ENCODE measurements at regions not wholly inside any gene's neighbourhood (a gene's known extent, or its start where the extent isn't known, plus 50 kb on each side); places are given as distances from the start of the nearest gene placed in this dataset.
"Not testable (repeated sequence)": the region's sequence is repeated elsewhere in the genome, so short reads cannot be mapped to it uniquely, and the experiment has no call there.

DNA sequence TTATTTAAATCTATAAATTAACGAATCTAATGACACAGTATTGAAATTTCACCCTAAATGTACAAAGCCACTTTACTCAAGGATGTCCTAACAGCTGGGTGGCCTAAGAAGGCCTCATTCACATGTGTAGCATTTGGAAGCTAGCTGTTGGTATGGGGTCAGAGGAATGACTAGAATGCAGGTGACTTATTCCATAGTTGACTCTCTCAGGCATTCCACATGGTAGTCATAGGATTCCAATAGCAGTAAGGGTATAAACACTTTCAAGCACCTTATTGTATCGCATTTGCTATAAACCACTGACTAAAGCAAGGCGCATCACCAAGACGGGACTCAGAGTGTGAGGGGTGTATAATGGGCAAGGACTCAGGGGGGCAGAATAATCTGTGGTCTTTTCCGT lies 294.8 kb upstream of the EPHA3 start:
- no peak for DNase-seq

GRCh38 chr3:88816445-88816844 lies 291.0 kb upstream of the EPHA3 start:
- no peak for DNase-seq

DNA sequence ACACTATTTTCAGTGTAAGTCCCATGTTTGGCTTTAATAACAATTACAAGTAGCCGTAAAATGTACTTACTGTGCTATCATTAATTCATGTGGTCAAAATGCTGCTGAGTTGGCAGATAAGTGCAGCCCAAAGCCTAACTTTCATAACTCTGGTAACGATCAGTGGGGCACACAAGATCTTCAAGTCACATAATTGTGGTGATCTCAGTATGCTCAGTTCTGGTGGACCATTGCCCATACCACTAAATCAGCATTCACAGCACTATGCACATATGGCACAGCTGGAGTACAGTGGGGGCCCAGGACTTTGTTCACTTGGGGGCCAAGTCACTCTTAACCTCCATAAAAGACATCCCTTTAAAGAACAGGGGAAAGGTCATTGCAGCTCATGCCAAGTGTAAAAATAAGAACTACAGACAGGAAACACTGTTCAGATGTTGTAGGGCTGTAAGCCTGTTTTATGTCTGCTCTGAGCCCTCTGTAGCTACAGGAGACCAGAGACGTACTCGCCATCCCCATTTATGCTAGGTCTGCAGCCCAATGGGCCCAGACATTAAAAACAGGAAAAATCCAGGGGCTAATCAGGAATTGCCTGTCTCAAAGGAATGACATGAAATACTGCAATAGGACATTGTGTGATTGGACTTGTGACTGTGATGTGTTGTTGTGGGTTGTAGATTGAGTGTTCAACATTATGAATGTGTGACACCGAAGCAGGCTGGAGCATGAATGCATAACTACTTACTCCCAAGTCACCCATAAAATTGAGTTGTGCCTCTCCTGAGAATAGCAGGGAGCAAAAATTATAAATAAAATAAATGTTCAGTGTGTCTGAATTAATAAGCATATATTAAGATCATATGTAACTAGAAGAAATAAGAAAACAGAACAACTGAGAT lies 282.5 kb upstream of the EPHA3 start:
- no peak for DNase-seq

DNA sequence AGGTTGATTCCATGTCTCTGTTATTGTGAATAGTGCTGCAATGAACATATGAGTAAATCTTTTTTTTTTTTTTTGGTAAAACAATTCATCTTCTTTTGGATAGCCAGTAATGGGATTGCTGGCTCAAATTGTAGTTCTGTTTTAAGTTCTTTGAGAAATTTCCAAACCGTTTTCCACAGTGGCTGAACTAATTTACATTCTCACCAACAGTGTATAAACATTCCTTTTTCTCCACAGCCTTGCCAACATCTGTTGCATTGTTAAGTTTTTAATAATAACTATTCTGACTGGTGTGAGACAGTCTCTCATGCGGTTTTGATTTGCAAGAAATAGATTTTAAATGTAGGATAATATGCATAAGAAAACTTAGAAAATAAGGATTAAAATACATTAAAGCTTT lies 279.0 kb upstream of the EPHA3 start:
- no peak for DNase-seq

DNA sequence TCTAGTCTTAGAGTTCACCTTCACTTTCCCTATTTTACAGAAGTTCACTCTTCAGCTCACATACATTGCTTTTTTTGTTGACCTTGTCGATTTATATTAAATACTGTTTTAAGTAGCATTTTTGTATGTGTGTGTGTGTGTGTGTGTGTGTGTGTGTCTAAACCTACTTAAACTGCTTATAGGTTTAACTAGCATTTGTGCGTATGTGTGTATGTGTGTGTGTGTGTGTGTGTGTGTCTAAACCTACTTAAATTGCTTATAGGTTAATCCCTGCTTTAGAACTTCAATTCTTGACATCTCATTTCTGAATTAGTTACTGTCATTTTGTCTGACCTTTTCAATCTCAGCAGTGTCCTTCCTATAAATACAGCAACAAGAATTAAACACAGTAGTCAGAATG lies 254.8 kb upstream of the EPHA3 start:
- peak; percentile 84 for DNase-seq

DNA sequence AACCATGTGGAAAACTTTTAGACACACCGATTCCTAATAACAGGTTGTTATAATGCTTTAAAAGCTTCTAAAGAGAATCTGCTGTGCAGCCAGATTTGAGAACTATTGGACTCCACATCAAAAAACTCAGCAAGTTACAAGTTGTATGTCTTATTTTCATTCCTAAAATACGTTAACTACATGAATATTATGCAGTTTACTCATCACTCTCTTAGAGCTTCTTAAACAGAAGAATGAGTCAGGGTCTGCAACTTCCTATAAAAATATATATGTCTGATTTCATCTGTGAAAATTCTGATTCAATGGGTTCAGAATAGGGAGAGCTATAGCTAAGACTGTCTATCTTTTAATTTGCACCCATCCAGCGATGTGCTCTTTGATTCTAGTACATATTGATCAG lies 244.2 kb upstream of the EPHA3 start:
- no peak for DNase-seq

GRCh38 chr3:88876724-88877123 lies 230.7 kb upstream of the EPHA3 start:
- no peak for DNase-seq

GRCh38 chr3:88879905-88880304 lies 227.5 kb upstream of the EPHA3 start:
- DNase-seq, result no peak

- DNase-seq, result no peak
Observed at GRCh38 chr3:88882121-88882520, 225.3 kb upstream of the EPHA3 start.

- not testable (repeated sequence) for DNase-seq
Observed at GRCh38 chr3:88886624-88887023, 220.8 kb upstream of the EPHA3 start.

DNA sequence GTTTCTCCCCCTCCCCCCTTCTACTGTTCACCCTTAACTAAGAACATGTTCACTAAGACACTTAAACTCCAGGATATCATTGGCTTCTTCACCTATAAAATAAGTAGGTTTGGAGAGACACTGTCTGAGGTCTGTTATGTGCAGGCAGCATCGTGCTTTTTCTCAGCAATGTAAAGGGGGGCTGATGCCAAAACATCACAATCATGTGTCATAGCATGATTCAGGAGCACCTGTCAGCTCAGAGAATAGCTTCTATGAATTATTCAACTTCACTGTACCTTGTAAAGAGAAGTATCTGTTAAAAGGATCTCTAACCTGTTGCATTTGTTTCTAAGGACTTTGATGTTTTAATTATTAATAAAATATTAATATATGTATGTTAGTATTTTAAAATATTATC lies 211.4 kb upstream of the EPHA3 start:
- peak; percentile 0 for DNase-seq

- peak; percentile 54 for DNase-seq
Observed at GRCh38 chr3:88912294-88912877, 195.0 kb upstream of the EPHA3 start.

GRCh38 chr3:88918841-88919240 lies 188.6 kb upstream of the EPHA3 start:
- no peak for DNase-seq

DNA sequence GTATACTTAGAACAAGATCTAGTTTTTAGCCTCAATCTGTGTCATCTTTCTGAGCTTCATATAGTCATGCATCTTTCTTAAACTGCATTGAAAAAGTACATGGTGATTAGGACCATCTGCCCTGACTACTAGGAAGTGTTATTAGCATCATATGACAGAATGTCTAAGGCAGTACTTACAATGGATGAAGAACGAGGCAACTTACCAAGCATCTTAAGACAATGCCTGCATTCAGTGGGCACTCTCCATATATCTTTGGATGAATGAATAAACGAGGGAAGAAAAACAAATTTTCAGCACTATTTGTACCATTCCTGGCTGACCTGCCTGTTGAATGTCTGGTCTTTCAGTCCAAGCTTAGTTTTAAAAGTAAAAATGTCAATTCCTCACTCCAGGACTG lies 185.4 kb upstream of the EPHA3 start:
- DNase-seq, result peak; percentile 3

GRCh38 chr3:88926221-88926620 lies 181.2 kb upstream of the EPHA3 start:
- DNase-seq, result no peak

DNA sequence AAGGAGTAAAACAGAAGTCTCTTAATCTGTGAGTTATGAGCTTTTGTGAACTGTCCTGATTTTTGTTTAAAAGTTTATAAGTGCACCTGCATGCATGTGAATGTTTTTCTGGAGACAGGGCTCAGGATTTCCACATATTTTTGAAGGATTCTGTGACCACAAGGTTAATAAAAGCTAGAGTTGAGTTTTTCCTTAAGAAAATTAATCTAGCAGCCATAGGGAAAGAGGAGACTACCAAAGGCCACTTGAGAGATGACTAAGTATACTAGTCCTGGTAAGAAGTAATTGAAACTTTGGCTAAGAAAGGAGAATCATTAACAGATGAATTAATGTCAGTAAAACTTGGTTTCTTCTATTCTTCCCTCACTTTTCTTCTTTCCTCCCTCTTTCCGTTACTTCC lies 176.8 kb upstream of the EPHA3 start:
- DNase-seq, result no peak

- peak; percentile 89 for DNase-seq
Observed at GRCh38 chr3:88936831-88937230, 170.6 kb upstream of the EPHA3 start.

DNA sequence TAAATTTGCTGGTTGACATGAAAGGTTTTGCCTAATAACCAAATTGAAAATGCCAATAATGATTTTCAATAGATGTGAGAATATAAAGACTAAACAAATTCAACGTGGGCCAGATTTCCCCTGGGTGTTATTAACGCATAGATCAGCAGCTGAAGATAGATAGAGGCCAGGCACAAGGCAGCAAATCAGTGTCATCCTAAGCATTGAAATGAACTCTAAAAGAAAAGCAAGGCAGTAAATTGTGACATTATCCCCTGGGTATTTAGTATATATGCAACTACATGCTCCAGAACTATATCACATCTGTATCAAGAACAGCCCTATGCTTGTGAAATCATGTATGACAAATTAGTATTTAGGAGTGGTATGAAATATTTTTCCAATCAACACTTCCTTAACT lies 167.1 kb upstream of the EPHA3 start:
- DNase-seq, result no peak

DNA sequence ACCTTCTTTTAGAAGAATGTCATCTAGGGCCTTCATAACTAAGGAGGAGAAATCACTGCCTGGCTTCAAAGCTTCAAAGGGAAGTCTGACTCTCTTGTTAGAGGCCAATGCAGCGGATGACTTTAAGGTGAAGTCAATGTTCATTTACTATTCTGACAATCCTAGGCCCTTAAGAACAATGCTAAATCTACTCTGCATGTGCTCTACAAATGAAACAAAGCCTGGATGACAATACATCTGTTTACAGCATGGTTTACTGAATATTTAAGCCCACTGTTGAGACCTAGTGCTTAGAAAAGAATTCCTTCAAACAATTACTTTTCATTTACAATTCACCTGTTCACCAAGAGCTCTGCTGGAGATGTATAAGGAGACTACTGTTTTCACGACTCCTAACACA lies 160.4 kb upstream of the EPHA3 start:
- no peak for DNase-seq

DNA sequence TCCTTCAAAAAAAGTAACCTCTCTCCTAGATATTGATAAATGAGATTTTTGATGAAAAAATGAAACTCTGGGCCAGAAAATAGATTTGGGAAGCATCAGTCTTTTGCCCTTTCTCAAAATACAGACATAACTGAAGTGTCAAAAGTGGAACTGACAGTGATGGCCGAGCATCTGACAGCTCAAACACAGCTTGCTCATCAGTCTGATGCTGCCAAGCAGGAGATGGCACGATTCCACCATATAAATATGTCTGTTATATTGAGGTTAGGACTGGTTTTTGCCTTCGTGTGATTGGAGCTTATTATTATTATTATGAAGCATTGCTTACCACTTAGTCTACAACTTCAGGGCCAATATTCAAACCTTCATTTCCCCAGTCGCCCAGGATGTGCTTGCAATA lies 152.6 kb upstream of the EPHA3 start:
- no peak for DNase-seq

- DNase-seq, result peak; percentile 8
Observed at GRCh38 chr3:88955274-88955673, 152.1 kb upstream of the EPHA3 start.

GRCh38 chr3:88957711-88958439 lies 149.5 kb upstream of the EPHA3 start:
- no peak for DNase-seq

DNA sequence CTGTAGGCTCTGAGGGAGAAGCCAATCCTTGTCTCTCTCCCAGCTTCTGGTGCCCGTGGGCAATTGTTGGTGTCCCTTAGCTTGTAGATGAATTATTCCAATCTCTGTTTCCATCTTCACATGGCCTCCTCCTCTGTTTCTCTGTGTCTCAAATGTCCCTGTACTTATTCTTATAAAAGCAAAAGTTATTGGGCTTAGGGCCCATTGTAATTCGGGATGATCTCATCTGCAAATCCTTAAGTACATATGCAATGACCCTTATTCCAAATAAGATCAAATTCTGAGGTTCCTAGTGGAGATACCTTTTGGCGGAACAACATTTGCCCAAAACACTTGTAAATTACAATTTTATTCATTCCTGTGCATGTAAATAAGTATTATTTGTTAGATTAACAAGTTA lies 147.4 kb upstream of the EPHA3 start:
- DNase-seq, result no peak

DNA sequence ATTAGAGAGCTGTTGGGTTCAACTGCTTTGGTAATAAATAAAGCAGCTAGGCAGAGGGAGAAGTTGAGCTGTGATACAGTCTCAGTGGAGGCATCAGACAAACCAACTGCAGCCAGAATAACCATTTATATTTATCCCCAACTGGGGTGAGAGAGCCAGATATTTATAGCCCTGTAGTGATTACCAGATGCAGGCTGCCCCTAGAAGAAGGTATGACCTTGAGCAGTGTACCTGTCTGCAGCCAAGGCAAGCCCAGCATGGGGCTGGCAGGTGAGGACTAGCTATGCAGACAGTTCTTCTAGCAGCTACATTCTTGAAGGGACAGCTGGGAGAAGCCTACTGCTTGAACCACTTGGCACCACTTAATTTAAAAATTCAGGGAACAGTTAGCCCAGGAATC lies 144.4 kb upstream of the EPHA3 start:
- DNase-seq, result no peak

Data from NCI-H82 (cell line).